Activated CD8-positive, alpha-beta T cell treated with anti-CD3 and anti-CD28 coated beads for 36 hours (primary cell): ENCODE measurements at regions not wholly inside any gene's neighbourhood (a gene's known extent, or its start where the extent isn't known, plus 50 kb on each side); places are given as distances from the start of the nearest gene placed in this dataset.

Source experiments
- ATAC-seq: fragments of 200-7000 bp; cut with Tn5 transposase; one replicate; pipeline ENCODE4 v1.10.0; 2021; ENCODE audit warnings: mild to moderate bottlenecking, moderate library complexity
- CTCF ChIA-PET: fragments of 350-600 bp; sonication (Branson Sonifier 250); formaldehyde crosslinking; loops from one replicate; lab custom pipeline; 2021; ENCODE audit warnings: antibody characterized with exemption; lab: Charles Lee
- POLR2A ChIA-PET: fragments of 350-600 bp; sonication (Branson Sonifier 250); formaldehyde crosslinking; loops from one replicate; lab custom pipeline; 2021; ENCODE audit warnings: antibody characterized with exemption; lab: Charles Lee
- DNase-seq: peaks from one replicate; pipeline ENCODE4 v3.0.0-alpha.2; 2020
- H3K27ac Mint-ChIP-seq: one replicate; pipeline ENCODE4 v1.8.0; 2021; ENCODE audit warnings: mild to moderate bottlenecking, mixed read lengths
- H3K27me3 Mint-ChIP-seq: one replicate; pipeline ENCODE4 v1.8.0; 2021; ENCODE audit warnings: mixed read lengths
- H3K36me3 Mint-ChIP-seq: one replicate; pipeline ENCODE4 v1.8.0; 2021; ENCODE audit warnings: low read depth, mixed read lengths
- H3K4me1 Mint-ChIP-seq: one replicate; pipeline ENCODE4 v1.8.0; 2021; ENCODE audit warnings: low read depth, mixed read lengths
- H3K4me3 Mint-ChIP-seq: one replicate; pipeline ENCODE4 v1.8.0; 2021; ENCODE audit warnings: mild to moderate bottlenecking, moderate library complexity, mixed read lengths
- H3K9me3 Mint-ChIP-seq: one replicate; pipeline ENCODE4 v1.8.0; 2021; ENCODE audit warnings: mixed read lengths
- CTCF ChIP-seq: fragments of 200-600 bp; IDR thresholded peaks from one replicate; pipeline ENCODE4 v1.8.0; 2022; ENCODE audit warnings: antibody characterized with exemption, mild to moderate bottlenecking
- intact Hi-C: fragments of 100-400 bp; cut with micrococcal nuclease; formaldehyde crosslinking; loops from one replicate; pipeline ENCODE4 v1.10.0; 2022

- H3K4me1 Mint-ChIP-seq: peaks cover 2% of the 10 kb centered on the region
- intact Hi-C loops: no loop called here
- H3K4me3 Mint-ChIP-seq: no peak overlapping the region
- H3K27me3 Mint-ChIP-seq: peaks cover 6% of the 10 kb centered on the region
- no peak overlapping the region for H3K27ac Mint-ChIP-seq
- H3K36me3 Mint-ChIP-seq: no peaks in the 10 kb centered on the region
- ChIA-PET POLR2A (interaction anchor here (1.2 kb wide), 1 partner anchor 12 kb away, joined by 3 read pairs; no protein-coding TSS in a partner anchor), CTCF (interaction anchor here (0.8 to 7.6 kb wide), 11 partner anchors 9 to 208 kb away, joined by 3 to 210 read pairs (median 4); partner anchors contain the start of gene GADD45A)
- no peak for ATAC-seq
- TF ChIP-seq CTCF: no peak
- no peaks in the 10 kb centered on the region for H3K9me3 Mint-ChIP-seq
- no peak for DNase-seq
Observed at GRCh38 chr1:67557696-67558448, 127.1 kb upstream of the GADD45A start.

GRCh38 chr1:67558449-67559193 is 126.4 kb upstream of the GADD45A start:
- H3K9me3 Mint-ChIP-seq: no peaks in the 10 kb centered on the region
- ATAC-seq: no peak
- TF ChIP-seq CTCF: no peak

GRCh38 chr1:67559222-67559700 is 125.7 kb upstream of the GADD45A start:
- no peaks in the 10 kb centered on the region for H3K9me3 Mint-ChIP-seq
- intact Hi-C loops: no loop called here
- H3K4me3 Mint-ChIP-seq: no peak overlapping the region
- no peak overlapping the region for H3K27ac Mint-ChIP-seq
- H3K36me3 Mint-ChIP-seq: no peaks in the 10 kb centered on the region
- H3K4me1 Mint-ChIP-seq: peaks cover 4% of the 10 kb centered on the region
- no peak for TF ChIP-seq CTCF
- ChIA-PET POLR2A (interaction anchor here (1.2 kb wide), 1 partner anchor 10 kb away, joined by 3 read pairs; no protein-coding TSS in a partner anchor), CTCF (interaction anchor here (1.4 to 7.6 kb wide), 7 partner anchors 10 to 206 kb away, joined by 4 to 210 read pairs (median 14); no protein-coding TSS in a partner anchor)
- DNase-seq (no peak), ATAC-seq (no peak)
- H3K27me3 Mint-ChIP-seq: peaks cover 6% of the 10 kb centered on the region

More at GRCh38 chr1:67558449-67559193, 126.4 kb upstream of the GADD45A start:
- Mint-ChIP-seq H3K27ac (no peak overlapping the region), H3K36me3 (no peaks in the 10 kb centered on the region), H3K4me1 (peaks cover 2% of the 10 kb centered on the region), H3K27me3 (peaks cover 6% of the 10 kb centered on the region), H3K4me3 (no peak overlapping the region)
- POLR2A ChIA-PET: interaction anchor here (1.2 kb wide), 1 partner anchor 11 kb away, joined by 3 read pairs; no protein-coding TSS in a partner anchor
- intact Hi-C loops: no loop called here
- DNase-seq: no peak
- CTCF ChIA-PET: interaction anchor here (0.8 to 7.6 kb wide), 10 partner anchors 11 to 207 kb away, joined by 4 to 210 read pairs (median 8); no protein-coding TSS in a partner anchor

DNA sequence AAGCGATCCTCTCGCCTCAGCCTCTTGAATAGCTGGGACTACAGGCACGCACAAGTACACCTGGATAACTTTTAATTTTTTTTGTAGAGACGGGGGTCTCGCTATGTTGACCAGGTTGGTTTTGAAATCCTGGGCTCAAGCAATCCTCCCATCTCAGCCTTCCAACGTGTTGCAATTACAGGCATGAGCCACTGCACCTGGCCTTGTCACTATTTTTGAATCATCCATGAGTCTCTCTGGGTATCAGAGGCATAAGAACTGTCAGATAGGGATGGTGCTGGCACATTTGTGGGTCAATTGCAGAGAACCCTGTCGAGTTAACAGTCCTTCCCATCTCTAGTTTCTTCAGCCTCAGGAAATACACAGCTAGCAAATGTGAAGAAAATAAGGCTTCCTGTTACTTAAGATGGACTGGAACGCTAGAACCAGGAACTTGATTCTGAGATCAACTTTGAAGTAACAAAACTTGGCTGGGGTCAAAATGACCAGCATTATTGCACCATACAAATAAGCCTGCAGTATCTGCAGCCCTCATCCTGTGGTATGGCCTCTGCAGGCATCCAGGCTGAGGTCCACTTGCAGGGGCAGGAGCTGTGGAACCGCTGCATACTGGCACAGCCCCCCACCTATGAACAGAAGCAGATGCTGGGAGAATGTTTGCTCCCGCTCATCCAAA is 124.3 kb upstream of the GADD45A start:
- Mint-ChIP-seq H3K4me1 (peaks cover 4% of the 10 kb centered on the region), H3K27me3 (peaks cover 6% of the 10 kb centered on the region), H3K36me3 (no peaks in the 10 kb centered on the region), H3K4me3 (no peak overlapping the region), H3K27ac (no peak overlapping the region), H3K9me3 (no peaks in the 10 kb centered on the region)
- ATAC-seq (no peak), DNase-seq (no peak)
- intact Hi-C loops: loop anchor here (1.0 kb wide), 1 partner anchor 200 kb away; no protein-coding TSS in a partner anchor
- ChIA-PET POLR2A (no interaction called here), CTCF (interaction anchor here (0.7 to 7.6 kb wide), 47 partner anchors 9 to 266 kb away, joined by 3 to 210 read pairs (median 5); partner anchors contain the start of gene GADD45A)
- TF ChIP-seq CTCF: no peak
